HepG2 (cell line): ENCODE measurements at regions not wholly inside any gene's neighbourhood (a gene's known extent, or its start where the extent isn't known, plus 50 kb on each side); places are given as distances from the start of the nearest gene placed in this dataset.

Source experiments
- ATAC-seq: fragments of 200-7000 bp; cut with Tn5 transposase; 3 replicates; pipeline ENCODE4 v1.9.1; 2020; ENCODE audit warnings: mild to moderate bottlenecking, moderate library complexity
- BruUV-seq: library from RNA; stranded (reverse); fragments of 400-500 nt; replicated peaks from 2 replicates; lab custom pipeline; 2021; lab: Mats Ljungman, UMichigan
- CTCF ChIA-PET: fragments of 300-600 bp; formaldehyde crosslinking; extraction: SDS; loops from one replicate; lab custom pipeline; 2021; ENCODE audit warnings: low total read pairs, inconsistent platforms, low intra/inter-chr PET ratio; lab: Yijun Ruan, JAX
- POLR2A ChIA-PET: fragments of 350-600 bp; sonication (Branson Sonifier 250); formaldehyde crosslinking; loops from one replicate; lab custom pipeline; 2020; ENCODE audit warnings: antibody characterized with exemption, inconsistent platforms; lab: Yijun Ruan, JAX
- DNase-seq: peaks from one replicate; pipeline ENCODE4 v3.0.0-alpha.2; 2015; ENCODE audit warnings: low spot score
- FAIRE-seq: peaks from 3 replicates; lab custom pipeline; 2011; peaks lifted over from hg19 to GRCh38; lab: Jason Lieb, UNC
- H2AFZ ChIP-seq: one replicate; pipeline ENCODE4 v1.6.1; 2011; ENCODE audit warnings: low read length, inconsistent platforms
- H3K27ac ChIP-seq: fragments of 300-600 bp; 3 replicates; pipeline ENCODE4 v1.8.0; 2011; ENCODE audit warnings: mixed run types, mild to moderate bottlenecking, mixed read lengths, low read length, inconsistent platforms; ENCODE audit not compliant: insufficient read depth; ENCODE audit errors: extremely low read length
- H3K27me3 ChIP-seq, 2 experiments: fragments of 200-600 bp in 1 of 2; 2 replicates in 1 of 2; 3 replicates in 1 of 2; pipeline versions ENCODE4 v1.6.0 to v1.8.0; 2011; ENCODE audit warnings: low read length in 2 of 2, mild to moderate bottlenecking in 2 of 2, moderate library complexity in 2 of 2, inconsistent platforms in 1 of 2; ENCODE audit not compliant: insufficient read depth in 2 of 2, control insufficient read depth in 1 of 2
- H3K36me3 ChIP-seq, 2 experiments: fragments of 200-600 bp in 1 of 2; replicated peaks in 1 of 2; 2 replicates in 1 of 2; 3 replicates in 1 of 2; pipeline versions ENCODE4 v1.5.1 to v1.8.0; 2011; ENCODE audit warnings: low read length in 2 of 2, inconsistent platforms in 1 of 2; ENCODE audit not compliant: insufficient read depth in 2 of 2, control insufficient read depth in 1 of 2
- H3K4me1 ChIP-seq: 2 replicates; pipeline ENCODE4 v1.5.1; 2012; ENCODE audit warnings: low read length, inconsistent platforms; ENCODE audit not compliant: insufficient read depth
- H3K4me2 ChIP-seq: 2 replicates; pipeline ENCODE4 v1.6.0; 2011; ENCODE audit warnings: low read depth, low read length, inconsistent platforms
- H3K4me3 ChIP-seq, 3 experiments: fragments of 200-600 bp in 1 of 3; sonication (generic), shearing (Covaris generic) in 1 of 3; replicated peaks in 1 of 3; 2 replicates each; pipeline ENCODE4 v1.5.1; 2011 to 2016; ENCODE audit warnings: low read length in 3 of 3, inconsistent platforms in 2 of 3, low read depth in 2 of 3, mild to moderate bottlenecking in 2 of 3, control low read depth in 1 of 3, mixed read lengths in 1 of 3; ENCODE audit not compliant: insufficient read depth in 1 of 3
- H3K79me2 ChIP-seq: one replicate; pipeline ENCODE4 v1.6.1; 2011; ENCODE audit warnings: low read length, inconsistent platforms; ENCODE audit not compliant: insufficient read depth
- H3K9ac ChIP-seq: 2 replicates; pipeline ENCODE4 v1.6.0; 2011; ENCODE audit warnings: mild to moderate bottlenecking, low read depth, low read length, inconsistent platforms; ENCODE audit not compliant: insufficient read depth
- H3K9me3 ChIP-seq: 2 replicates; pipeline ENCODE4 v1.5.1; 2012; ENCODE audit warnings: mild to moderate bottlenecking, low read length
- H4K20me1 ChIP-seq: 2 replicates; pipeline ENCODE4 v1.6.0; 2011; ENCODE audit warnings: inconsistent platforms, mild to moderate bottlenecking, low read length, moderate library complexity; ENCODE audit not compliant: insufficient read depth
- FOXO1 ChIP-seq: sonication (generic); formaldehyde crosslinking; IDR thresholded peaks from 2 replicates; pipeline ENCODE4 v1.4.0; 2020; ENCODE audit warnings: missing genetic modification reagents
- RXRB ChIP-seq: IDR thresholded peaks from 2 replicates; pipeline ENCODE4 v1.6.1; 2016; ENCODE audit warnings: borderline replicate concordance, missing genetic modification reagents, missing compliant biosample characterization
- SP5 ChIP-seq: IDR thresholded peaks from 2 replicates; pipeline ENCODE4 v1.6.1; 2016; ENCODE audit warnings: low read depth, borderline replicate concordance
- ZHX2 ChIP-seq, 2 experiments: sonication (generic) in 1 of 2; formaldehyde crosslinking in 1 of 2; IDR thresholded peaks; 2 replicates each; pipeline versions ENCODE4 v1.6.1 to v1.9.0; 2014 to 2022; ENCODE audit warnings: antibody characterized with exemption in 1 of 2, borderline replicate concordance in 1 of 2, inconsistent platforms in 1 of 2, low read depth in 1 of 2, missing genetic modification reagents in 1 of 2
- ZNF12 ChIP-seq: sonication (generic); formaldehyde crosslinking; IDR thresholded peaks from 2 replicates; pipeline ENCODE4 v1.5.0; 2020; ENCODE audit warnings: missing genetic modification reagents
- WGBS: methylation state at CpG from one replicate; pipeline ENCODE4 v1.1.6; 2017; ENCODE audit warnings: low lambda C conversion rate; 5-methylcytosine and 5-hydroxymethylcytosine counted together
- in situ Hi-C: cut with HindIII; loops from 2 replicates; pipeline ENCODE4 v1.10.0; 2017; ENCODE audit warnings: low pct_unique_long_range_greater_than_20kb; ENCODE audit not compliant: extremely low pct_ligation_motif_present
- intact Hi-C: fragments of 100-400 bp; cut with micrococcal nuclease; formaldehyde crosslinking; loops from one replicate; pipeline ENCODE4 v1.10.0; 2022; ENCODE audit not compliant: unreplicated experiment

GRCh38 chr9:78146241-78146640, 89.6 kb upstream of the CEP78 start (continued):
- TF ChIP-seq ZHX2 (IDR thresholded peaks at IDR 0.05; ENCODE audit: low read depth) (no peak), ZHX2 (CRISPR knock-in tag; IDR thresholded peaks at IDR 0.05; ENCODE audit: borderline replicate concordance) (no peak), FOXO1 (no peak), RXRB (CRISPR knock-in tag) (no peak)

- FAIRE-seq: no peak
- no peak for DNase-seq
- Histone ChIP-seq H2AFZ (no peak overlapping the region), H3K9me3 (peaks cover 20% of the 10 kb centered on the region), H3K4me3 (no peak overlapping the region), H4K20me1 (no peaks in the 10 kb centered on the region), H3K4me2 (no peak overlapping the region), H3K27ac (no peak overlapping the region), H3K4me1 (peaks cover 14% of the 10 kb centered on the region)
- ChIA-PET CTCF (no interaction called here), POLR2A (no interaction called here)
- no peak for ATAC-seq
- TF ChIP-seq SP5 (CRISPR knock-in tag): no peak
- TF ChIP-seq ZNF12 (CRISPR knock-in tag): 0 out of 2 replicates have a peak, but pooled peaks have one; percentile 37
- TF ChIP-seq, all 625 proteins: peak for 1
- no TSS peak for BruUV-seq
- no peaks in the 10 kb centered on the region for H3K27me3 ChIP-seq
- no peaks in the 10 kb centered on the region for H3K79me2 ChIP-seq
- no peaks in the 10 kb centered on the region for H3K36me3 ChIP-seq
- in situ Hi-C loops (no loop called here), intact Hi-C loops (no loop called here)
- H3K9ac ChIP-seq: no peak overlapping the region
- WGBS: 17% methylated on average over 3 of the region's 3 CpGs
Measured at GRCh38 chr9:78144663-78145377, 91.1 kb upstream of the CEP78 start.
